22Rv1 (cell line): ENCODE measurements at regions not wholly inside any gene's neighbourhood (a gene's known extent, or its start where the extent isn't known, plus 50 kb on each side); places are given as distances from the start of the nearest gene placed in this dataset.

Source experiments
- ZFX ChIP-seq: fragments of 450-650 bp; IDR thresholded peaks from 2 replicates; pipeline ENCODE4 v1.6.1; 2017; ENCODE audit warnings: antibody characterized with exemption, borderline replicate concordance
- TF ChIP-seq, protein P1 (sequence below): fragments of 450-650 bp; IDR thresholded peaks from 2 replicates; pipeline ENCODE4 v1.5.1; 2017; ENCODE audit warnings: mild to moderate bottlenecking

DNA sequence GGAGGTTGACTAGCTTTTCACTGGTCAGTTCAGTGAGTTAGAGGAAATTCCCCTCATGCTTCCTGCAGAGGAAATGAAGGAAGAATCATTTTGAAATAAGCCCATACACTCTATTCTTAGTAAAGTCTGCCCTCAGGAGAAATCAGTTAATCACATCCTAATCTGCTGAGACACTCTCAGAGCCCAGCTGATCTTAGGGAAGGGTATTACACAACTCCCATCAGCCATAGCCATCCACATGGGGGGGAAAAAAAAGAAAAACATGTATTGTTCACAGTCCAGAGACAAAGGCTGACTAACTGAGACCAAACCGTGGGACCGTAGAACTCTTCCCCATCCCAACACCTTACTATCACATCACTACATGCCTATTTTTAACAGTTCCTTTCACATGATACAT lies 722.3 kb downstream of the CDH8 start:
- TF ChIP-seq, protein P1, sequence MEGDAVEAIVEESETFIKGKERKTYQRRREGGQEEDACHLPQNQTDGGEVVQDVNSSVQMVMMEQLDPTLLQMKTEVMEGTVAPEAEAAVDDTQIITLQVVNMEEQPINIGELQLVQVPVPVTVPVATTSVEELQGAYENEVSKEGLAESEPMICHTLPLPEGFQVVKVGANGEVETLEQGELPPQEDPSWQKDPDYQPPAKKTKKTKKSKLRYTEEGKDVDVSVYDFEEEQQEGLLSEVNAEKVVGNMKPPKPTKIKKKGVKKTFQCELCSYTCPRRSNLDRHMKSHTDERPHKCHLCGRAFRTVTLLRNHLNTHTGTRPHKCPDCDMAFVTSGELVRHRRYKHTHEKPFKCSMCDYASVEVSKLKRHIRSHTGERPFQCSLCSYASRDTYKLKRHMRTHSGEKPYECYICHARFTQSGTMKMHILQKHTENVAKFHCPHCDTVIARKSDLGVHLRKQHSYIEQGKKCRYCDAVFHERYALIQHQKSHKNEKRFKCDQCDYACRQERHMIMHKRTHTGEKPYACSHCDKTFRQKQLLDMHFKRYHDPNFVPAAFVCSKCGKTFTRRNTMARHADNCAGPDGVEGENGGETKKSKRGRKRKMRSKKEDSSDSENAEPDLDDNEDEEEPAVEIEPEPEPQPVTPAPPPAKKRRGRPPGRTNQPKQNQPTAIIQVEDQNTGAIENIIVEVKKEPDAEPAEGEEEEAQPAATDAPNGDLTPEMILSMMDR, result no peak
- TF ChIP-seq ZFX, result no peak
